ENCODE measurements at regions not wholly inside any gene's neighbourhood (a gene's known extent, or its start where the extent isn't known, plus 50 kb on each side); places are given as distances from the start of the nearest gene placed in this dataset.
A peak's percentile ranks its signal among the peaks of the same experiment; 100 is the strongest.

DNA sequence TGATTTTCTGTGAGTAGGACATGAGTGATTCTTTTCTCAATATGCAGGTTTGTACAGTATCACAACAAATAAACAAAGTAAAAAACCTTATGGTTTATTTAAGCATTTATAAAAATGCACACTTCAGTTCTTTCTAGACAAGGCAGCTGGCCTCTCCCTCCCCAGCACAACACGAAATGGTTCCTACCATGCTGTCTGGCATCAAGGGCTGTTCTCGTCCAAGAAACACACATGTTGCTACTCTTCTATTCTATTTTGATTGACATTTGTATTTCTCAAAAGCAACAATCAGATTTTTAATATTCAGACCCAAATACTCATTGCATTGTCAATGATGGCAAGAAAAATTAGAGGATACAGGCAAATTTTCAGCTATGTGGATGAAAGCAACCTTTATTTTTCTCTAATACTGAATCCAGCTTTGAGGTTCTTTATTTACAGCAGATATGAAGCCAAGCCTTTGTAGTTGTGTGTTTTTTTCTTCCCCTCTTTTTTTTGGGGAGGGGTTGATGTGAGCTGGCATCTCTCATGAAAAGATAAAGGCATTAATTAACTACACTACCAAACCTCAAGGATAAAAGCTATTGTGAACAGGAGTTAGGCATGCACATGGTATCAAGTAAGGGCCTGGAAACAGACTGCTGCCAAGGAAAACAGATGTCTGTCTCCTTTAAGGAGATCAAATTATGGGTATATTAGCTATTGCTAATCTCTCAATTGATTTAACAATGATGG is 96.4 kb upstream of the PREP start:
- in situ Hi-C loops (cut with HindIII; ENCODE audit: low pct_ligation_motif_present, low pct_unique_long_range_greater_than_20kb, low sequenced_read_pairs), result no loop called here

DNA sequence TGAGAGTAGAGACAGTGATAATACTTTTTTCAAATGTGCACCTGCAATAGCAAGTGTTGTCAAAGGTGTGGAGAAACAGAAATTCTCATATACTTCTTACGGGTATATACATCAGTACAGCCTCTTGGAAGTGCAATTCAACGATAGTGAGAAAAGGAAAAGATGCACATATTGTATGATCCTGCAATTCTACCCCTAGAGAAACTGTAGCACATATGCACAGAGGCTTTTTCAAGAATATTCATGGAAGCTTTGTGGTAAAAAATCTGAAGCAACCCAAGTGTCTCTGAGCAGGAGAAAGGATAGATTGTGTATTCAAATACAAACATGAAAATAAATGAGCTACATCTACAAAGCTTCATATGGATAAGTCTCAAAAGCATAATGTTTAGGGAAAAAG is 94.7 kb upstream of the PREP start:
- in situ Hi-C loops (cut with HindIII; ENCODE audit: low pct_ligation_motif_present, low pct_unique_long_range_greater_than_20kb, low sequenced_read_pairs), result no loop called here
- DNase-seq, result no peak

More for the DNA sequence above, 96.4 kb upstream of the PREP start:
- DNase-seq, result no peak

DNA sequence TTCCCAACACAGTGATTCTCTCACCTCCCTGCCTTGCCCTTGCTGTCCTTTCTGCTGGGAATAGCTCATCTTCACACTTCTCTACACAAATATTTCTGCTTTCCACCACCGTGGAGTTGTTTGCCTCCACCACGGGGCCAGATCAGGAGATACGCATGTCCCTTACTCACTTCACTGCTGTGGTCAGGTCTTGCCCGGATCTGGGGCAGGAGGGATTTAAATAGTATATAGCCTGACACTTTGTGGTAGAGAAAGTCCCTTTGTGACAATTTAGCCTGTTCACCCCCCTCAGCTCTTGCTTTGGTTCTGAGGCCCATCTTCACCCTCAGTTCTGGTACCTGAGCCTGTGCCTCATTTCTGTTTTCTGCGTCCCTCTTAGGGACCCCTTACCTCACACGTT is 92.6 kb upstream of the PREP start:
- in situ Hi-C loops (cut with HindIII; ENCODE audit: low pct_ligation_motif_present, low pct_unique_long_range_greater_than_20kb, low sequenced_read_pairs), result no loop called here

DNA sequence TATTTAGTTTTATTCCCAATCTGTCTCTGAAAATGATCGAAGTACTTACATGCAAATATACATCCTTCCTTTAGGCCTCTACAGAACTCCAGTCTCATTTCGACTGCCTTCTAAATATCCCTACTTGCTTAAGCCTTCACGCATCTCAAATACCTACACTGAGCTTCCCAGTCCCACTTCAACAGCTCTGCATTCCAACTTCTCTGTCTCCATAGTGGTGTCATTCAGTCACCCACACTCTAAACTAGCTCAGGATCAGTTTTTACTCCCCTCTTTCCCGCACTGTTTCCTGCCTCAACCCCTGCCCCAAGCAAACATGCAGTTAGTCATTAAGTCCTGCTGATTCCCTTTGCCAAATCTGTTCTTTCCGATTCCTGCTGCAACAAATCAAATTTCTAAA is 91.8 kb upstream of the PREP start:
- no peak for DNase-seq
- in situ Hi-C loops (cut with HindIII; ENCODE audit: low pct_ligation_motif_present, low pct_unique_long_range_greater_than_20kb, low sequenced_read_pairs), result no loop called here

More for the DNA sequence above, 92.6 kb upstream of the PREP start:
- no peak for DNase-seq

DNA sequence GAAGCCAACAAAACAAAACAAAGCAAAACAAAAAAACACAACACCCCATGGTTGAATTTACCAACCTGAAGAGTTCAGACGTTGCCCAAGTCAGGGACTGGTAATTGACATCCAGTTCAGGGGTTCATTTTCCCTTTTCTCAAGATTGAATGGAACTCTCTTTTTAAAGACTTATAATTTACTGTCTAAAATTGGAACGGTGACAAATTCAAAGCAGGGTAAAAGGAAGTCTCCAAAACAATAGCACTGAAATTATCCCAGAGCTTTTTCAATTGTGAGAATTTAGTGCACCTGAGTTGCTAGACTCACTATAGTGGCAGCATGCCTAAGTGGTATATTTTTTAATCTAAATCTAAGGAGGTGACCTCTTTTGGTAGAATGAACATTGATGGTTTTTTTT is 90.9 kb upstream of the PREP start:
- in situ Hi-C loops (cut with HindIII; ENCODE audit: low pct_ligation_motif_present, low pct_unique_long_range_greater_than_20kb, low sequenced_read_pairs), result no loop called here
- DNase-seq, result no peak

DNA sequence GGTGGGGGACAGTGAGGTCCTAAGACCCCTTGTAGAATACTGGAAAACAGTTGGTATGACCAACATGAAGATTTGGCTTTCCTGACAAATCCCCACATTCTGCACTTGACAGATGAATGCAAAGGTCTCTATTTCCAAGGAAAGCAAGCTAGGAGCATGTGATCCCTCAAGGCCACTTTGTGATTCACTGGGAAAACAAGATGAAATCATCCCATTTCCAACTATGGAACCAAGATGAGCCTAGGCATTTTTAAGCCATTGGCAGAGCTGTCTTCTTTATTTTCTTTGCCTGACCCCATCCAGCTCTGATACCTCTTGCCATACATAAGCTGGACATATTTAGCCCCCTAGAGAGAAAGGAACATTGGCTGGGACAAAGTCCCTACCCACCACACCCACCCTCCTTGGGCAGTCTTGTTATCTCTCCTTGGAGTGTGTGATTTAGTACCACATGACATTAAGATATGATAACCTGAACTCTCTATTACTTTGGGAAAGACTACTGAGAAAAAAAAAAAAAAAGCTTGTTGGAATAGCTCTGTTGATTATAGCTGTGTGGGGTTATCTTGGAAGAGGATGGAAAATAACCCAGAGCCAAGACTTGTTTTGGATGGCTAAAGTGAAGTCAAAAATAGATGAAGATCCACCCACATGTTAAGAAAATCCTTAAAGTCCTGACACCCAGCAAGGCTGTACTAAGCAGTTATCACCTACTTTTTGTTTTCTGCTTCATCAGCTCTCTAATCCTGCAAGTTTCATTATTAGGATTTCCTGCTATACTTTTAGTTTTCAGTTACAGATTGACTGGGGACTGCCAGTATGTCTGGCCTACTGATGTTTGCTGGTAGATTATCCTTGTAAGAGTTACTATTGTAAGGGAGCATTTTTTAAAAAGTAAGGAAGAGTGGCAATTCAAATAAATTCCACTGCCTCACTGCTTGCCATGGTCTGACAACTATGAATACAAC is 90.1 kb upstream of the PREP start:
- no peak for DNase-seq
- in situ Hi-C loops (cut with HindIII; ENCODE audit: low pct_ligation_motif_present, low pct_unique_long_range_greater_than_20kb, low sequenced_read_pairs), result no loop called here

DNA sequence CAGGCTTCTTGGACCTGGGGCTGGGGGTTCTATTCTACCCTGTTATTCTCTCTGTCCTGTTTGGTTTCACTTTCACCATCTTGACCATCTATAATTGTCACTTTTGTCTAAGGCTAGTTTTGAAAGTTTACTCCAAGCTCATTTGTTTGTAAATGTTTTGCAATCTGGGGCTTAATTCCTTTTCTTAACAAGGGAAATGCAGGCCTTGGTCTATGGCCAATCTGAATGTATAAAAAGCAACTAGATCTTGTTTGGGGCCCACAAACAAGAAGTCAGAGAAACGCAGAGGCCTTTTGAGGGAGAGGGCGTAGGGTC is 86.3 kb upstream of the PREP start:
- in situ Hi-C loops (cut with HindIII; ENCODE audit: low pct_ligation_motif_present, low pct_unique_long_range_greater_than_20kb, low sequenced_read_pairs), result no loop called here
- DNase-seq, result no peak

DNA sequence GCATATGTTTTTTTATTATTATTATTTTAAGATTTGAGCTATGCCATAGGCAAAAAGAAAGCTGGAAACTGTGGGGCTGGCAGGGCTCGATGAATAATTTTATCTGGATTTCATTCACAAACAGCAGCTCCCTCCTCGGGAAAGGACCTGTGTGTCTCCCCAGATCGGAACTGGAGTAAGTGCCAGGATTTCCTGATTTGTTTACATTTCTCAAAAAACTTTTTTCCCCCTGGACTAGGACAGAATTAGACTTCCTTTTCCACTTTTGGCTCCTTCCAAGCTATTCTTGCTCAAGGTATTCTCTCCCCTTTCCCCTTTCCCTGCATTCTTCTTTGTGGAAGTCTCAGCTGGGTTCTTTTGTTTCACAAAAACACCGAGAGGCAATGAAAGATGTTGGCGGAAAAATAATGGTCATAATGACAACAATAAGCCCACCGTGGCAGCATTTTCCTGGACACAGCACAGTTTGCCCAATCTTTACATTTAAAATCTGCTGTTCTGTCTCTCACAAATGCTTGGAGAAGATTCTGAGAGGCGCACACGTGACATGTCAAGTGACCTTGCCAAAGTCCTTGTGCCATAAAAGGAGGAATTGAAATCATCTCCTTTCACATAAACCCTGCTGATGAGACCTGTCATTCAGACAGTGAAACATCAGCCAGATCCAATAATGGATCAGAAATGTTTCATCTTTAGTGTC is 85.8 kb upstream of the PREP start:
- in situ Hi-C loops (cut with HindIII; ENCODE audit: low pct_ligation_motif_present, low pct_unique_long_range_greater_than_20kb, low sequenced_read_pairs), result no loop called here
- DNase-seq, result no peak

DNA sequence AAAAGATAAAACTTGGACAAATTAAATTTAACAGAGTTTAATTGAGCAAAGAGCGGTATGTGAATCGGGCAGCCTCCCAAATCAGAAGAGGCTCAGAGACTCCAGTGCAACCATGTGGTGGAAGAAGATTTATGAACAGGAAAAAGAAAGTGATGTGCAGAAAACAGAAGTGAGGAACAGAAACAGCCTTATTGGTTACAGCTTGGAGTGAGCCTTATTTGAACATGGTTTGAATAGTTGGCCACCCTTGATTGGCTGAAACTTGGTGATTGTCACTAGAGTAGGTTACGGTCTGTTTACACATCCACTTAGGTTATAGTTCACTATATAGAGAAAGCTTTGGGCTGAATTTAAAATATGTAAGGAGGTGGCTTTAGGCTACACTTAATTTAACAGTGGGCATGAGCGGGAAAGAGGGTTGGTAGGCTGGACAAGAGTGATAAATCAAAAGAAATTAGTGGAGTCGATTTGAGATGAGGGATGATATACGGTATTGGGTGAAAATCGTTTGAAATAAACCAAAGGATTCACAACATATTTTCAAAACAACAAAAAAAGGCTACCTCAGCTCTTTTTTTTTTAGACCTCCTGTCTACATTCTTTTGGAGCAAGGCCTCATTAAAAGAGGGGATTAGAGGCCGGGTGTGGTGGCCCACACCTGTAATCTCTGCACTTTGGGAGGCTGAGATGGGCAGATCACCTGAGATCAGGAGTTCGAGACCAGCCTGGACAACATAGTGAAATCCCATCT is 84.3 kb upstream of the PREP start:
- DNase-seq, result no peak
- in situ Hi-C loops (cut with HindIII; ENCODE audit: low pct_ligation_motif_present, low pct_unique_long_range_greater_than_20kb, low sequenced_read_pairs), result no loop called here

DNA sequence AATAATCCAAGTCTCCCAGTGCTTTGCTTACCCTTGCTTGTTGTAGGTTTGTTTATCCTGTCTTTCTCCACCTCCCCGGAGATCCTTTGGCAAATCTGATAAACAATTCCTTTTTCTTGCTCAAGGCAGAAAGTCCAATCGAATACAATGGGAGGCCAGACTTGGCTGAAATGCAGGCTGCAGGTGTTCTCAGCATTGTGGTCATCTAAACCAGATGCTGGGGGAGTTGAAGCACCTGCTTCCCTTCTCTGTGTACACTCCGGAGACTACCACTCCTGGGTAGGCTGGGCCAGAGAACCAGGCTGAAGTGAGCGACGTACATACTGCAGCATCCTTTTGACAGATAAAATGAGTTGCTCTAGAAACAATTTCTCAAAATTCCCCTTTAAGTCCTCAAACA is 82.6 kb upstream of the PREP start:
- no peak for DNase-seq
- in situ Hi-C loops (cut with HindIII; ENCODE audit: low pct_ligation_motif_present, low pct_unique_long_range_greater_than_20kb, low sequenced_read_pairs), result no loop called here

DNA sequence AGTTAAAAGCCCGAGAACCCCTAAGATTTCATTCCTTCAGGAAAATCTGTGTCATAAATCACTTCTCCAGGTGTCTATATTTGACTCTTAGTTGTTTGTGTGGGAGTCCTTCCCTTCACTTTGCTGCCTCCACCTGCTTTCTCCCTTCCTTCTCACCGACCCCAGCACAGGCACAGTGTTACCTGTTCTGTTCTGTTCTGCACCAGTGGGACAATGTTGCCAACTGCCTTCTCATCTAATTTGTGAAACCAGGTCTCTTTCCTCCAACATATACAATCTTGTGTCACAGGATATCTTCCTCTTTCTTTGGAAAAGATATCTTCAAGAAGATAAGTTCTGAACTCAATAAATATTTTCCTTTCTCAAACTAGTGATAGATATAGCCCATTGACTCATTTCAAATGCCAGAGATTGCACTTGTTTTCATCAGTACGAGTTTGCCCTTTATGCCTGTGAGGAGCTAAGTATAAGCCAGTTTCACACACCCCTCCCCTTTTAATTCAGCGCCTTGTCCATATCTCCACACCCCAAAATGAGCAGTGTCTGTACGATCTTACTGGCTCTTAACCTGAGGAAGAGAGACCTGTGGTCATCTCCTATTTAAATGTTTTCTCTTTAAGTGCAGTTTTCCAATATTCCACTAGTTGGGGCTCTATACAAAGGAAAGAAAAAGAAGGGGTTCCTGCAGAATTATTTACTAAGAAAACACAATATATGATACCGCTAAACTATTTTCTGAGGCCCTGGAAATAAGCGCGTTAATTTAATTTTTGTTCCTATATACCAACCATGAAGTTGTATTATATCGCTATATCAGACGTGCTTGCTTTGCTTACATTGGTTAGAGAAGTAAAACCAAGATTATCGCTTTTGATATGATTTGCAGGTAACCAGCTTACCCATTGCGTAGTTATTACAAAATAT is 81.6 kb upstream of the PREP start:
- DNase-seq, result peak; percentile 61
- in situ Hi-C loops (cut with HindIII; ENCODE audit: low pct_ligation_motif_present, low pct_unique_long_range_greater_than_20kb, low sequenced_read_pairs), result no loop called here

DNA sequence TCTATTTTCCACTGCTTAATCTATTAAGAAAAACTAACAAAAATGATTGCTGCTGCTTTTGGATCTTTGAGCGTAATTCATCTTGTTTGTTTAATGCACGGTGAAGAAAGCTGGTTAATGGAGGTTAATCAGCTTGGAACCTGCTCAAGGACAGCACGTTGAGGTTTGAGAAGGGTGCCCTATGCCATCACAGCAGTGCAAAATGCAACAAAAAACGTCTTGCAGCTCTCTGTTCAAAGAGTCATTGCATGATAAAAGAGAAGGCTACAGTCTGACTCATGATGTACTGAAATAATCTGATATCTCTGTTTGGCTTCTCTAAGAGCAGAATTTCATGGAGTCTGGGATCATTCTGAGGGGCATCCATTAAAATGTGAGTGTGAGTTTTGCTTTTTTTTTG is 80.6 kb upstream of the PREP start:
- in situ Hi-C loops (cut with HindIII; ENCODE audit: low pct_ligation_motif_present, low pct_unique_long_range_greater_than_20kb, low sequenced_read_pairs), result no loop called here
- DNase-seq, result no peak

DNA sequence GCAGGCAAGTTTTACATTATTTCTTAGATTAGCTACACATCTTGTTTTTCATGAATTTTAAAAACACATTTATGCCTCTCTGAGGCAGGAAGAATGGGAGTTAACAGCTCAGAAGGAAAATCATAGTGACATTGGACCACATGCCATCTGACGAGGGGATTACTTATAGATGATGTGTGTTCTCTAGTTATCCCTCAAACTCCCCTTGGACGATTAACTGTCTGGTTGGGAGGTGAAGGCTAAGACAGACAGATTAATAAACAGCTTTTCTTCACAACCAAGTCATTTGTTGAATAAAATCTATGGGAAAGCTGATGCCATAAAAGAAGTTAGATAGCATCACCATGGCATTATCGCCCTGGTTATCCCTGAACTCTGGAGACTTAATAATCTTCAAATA is 80.0 kb upstream of the PREP start:
- no peak for DNase-seq
- in situ Hi-C loops (cut with HindIII; ENCODE audit: low pct_ligation_motif_present, low pct_unique_long_range_greater_than_20kb, low sequenced_read_pairs), result no loop called here

DNA sequence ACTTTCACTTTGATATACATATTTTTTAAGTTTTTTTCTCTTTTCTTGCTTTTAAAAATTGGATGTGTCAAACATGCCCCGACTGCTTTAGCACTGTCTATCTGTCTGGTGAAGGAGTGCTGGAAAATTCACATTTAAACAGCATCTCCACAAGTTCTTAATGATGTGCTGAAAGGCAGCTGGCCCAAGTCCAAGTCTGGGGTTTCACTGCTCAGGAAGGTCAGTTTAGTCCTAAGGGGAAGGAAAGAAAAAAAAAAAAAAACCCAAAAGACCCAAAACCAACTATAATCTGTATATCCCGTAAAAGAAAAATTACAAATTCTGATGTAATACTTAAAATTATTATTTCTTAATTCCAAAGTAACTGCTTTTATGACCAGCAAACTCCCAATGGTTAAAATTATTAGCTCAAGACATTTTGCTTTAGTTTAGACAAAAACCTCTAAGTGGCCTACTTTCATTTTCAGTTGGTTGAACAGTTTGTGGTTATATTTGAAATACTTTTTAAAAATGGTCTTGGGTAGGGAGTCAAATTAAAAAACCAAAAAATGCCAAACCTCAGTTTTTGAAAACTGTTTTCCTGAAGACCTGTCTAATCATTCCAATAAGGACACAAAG is 79.5 kb upstream of the PREP start:
- in situ Hi-C loops (cut with HindIII; ENCODE audit: low pct_ligation_motif_present, low pct_unique_long_range_greater_than_20kb, low sequenced_read_pairs), result no loop called here

DNA sequence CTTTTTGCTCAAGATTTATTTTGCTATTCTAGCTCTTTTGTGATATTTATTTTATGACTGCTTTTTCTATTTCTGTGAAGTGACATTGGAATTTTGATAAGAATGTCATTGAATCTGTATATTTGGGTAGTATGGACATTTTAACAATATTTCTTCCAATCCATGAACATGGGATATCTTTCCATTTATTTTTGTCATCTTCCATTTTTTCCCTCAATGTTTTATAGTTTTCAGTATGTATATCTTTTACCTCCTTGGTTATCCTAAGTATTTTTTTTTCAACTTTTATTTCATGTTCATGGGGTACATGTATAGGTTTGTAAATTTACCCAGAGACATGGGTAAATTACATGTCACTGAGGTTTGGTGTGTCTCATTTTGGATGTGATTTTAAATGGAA is 74.1 kb upstream of the PREP start:
- in situ Hi-C loops (cut with HindIII; ENCODE audit: low pct_ligation_motif_present, low pct_unique_long_range_greater_than_20kb, low sequenced_read_pairs), result no loop called here
- DNase-seq, result no peak

More for the DNA sequence above, 79.5 kb upstream of the PREP start:
- peak; percentile 24 for DNase-seq

DNA sequence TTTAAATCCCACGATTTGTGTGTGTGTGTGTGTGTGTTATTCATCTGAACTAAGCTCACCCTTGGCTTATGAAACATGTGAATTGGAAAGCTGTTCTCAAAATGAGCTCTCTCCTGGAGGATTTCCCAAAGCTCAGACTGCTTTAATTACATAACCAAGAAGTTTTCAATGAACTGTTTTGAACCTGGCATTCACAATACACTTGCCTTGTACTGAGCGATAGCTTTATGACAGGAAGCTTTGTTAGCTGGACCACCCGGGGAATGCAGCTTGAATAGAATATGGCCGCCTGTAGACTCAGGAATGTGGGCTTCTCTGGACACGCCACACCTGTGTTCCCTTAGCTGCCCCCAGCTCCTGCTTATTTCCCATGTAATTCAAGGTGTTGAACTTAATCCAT is 71.4 kb upstream of the PREP start:
- in situ Hi-C loops (cut with HindIII; ENCODE audit: low pct_ligation_motif_present, low pct_unique_long_range_greater_than_20kb, low sequenced_read_pairs), result no loop called here
- no peak for DNase-seq

DNA sequence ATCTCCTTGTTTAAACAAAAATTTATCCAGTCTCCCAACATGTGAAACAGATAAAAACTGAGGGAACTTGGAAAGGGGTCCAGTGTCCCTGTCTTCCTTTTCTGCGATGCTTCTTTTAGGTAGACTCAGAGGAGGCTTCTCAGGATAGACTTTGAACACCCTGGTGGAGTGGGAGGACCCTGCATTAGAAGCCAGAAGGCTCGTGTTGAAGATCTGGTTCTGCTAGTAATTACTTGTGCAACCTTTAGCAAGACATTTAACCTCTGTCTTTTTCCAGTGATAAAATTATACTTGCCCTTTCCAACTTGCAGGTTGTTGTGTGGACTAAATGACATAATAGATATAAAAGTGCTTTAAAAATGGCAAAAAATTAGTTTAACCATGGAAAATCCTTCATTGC is 67.1 kb upstream of the PREP start:
- DNase-seq, result no peak
- in situ Hi-C loops (cut with HindIII; ENCODE audit: low pct_ligation_motif_present, low pct_unique_long_range_greater_than_20kb, low sequenced_read_pairs), result no loop called here
